K562 (cell line): ENCODE measurements at regions not wholly inside any gene's neighbourhood (a gene's known extent, or its start where the extent isn't known, plus 50 kb on each side); places are given as distances from the start of the nearest gene placed in this dataset.

Source experiments
- ATAC-seq: fragments of 200-7000 bp; cut with Tn5 transposase; 3 replicates; pipeline ENCODE4 v1.9.1; 2020; ENCODE audit warnings: moderate library complexity
- BruUV-seq: library from RNA; stranded (reverse); fragments of 400-500 nt; replicated peaks from 2 replicates; lab custom pipeline; 2021; lab: Mats Ljungman, UMichigan
- CTCF ChIA-PET: fragments of 300-600 bp; formaldehyde crosslinking; extraction: SDS; loops from one replicate; lab custom pipeline; 2021; ENCODE audit warnings: low intra/inter-chr PET ratio; lab: Yijun Ruan, JAX
- POLR2A ChIA-PET: fragments of 300-600, 350-650 bp; sonication (Branson Sonifier 250); formaldehyde crosslinking; extraction: SDS; loops from one replicate; lab custom pipeline; 2021; ENCODE audit warnings: antibody characterized with exemption, inconsistent platforms; lab: Yijun Ruan, JAX
- DNase-seq, 4 experiments: peaks; one replicate each; pipeline versions ENCODE4 v3.0.0 to v3.0.0-alpha.2; 2011 to 2018; ENCODE audit warnings: low spot score in 3 of 4, mixed read lengths in 3 of 4; ENCODE audit errors: extremely low read depth in 1 of 4
- FAIRE-seq: peaks from 2 replicates; lab custom pipeline; 2011; peaks lifted over from hg19 to GRCh38; lab: Jason Lieb, UNC
- H2AFZ ChIP-seq: 2 replicates; pipeline ENCODE4 v1.6.0; 2011; ENCODE audit warnings: low read depth, low read length, control low read depth, inconsistent platforms
- H3K27ac ChIP-seq: fragments of 200-600 bp; 3 replicates; pipeline ENCODE4 v1.8.0; 2011; ENCODE audit warnings: low read depth, mild to moderate bottlenecking, control low read depth, inconsistent platforms, low read length, moderate library complexity, mixed read lengths; ENCODE audit errors: extremely low read depth
- H3K27me3 ChIP-seq, 2 experiments: fragments of 300-600 bp in 1 of 2; 2 replicates in 1 of 2; 3 replicates in 1 of 2; pipeline versions ENCODE4 v1.6.0 to v1.8.0; 2011; ENCODE audit warnings: inconsistent platforms in 2 of 2, low read length in 2 of 2, mild to moderate bottlenecking in 1 of 2, mixed read lengths in 1 of 2, moderate library complexity in 1 of 2; ENCODE audit not compliant: control insufficient read depth in 2 of 2, insufficient read depth in 2 of 2
- H3K36me3 ChIP-seq: fragments of 300-600 bp; 3 replicates; pipeline ENCODE4 v1.8.0; 2011; ENCODE audit warnings: mild to moderate bottlenecking, low read length, inconsistent platforms; ENCODE audit not compliant: control insufficient read depth, insufficient read depth
- H3K4me1 ChIP-seq, 2 experiments: fragments of 200-600 bp in 1 of 2; replicated peaks in 1 of 2; 2 replicates in 1 of 2; 3 replicates in 1 of 2; pipeline versions ENCODE4 v1.5.1 to v1.8.0; 2011; ENCODE audit warnings: inconsistent platforms in 2 of 2, low read length in 2 of 2, mild to moderate bottlenecking in 1 of 2, mixed read lengths in 1 of 2, moderate library complexity in 1 of 2; ENCODE audit not compliant: control insufficient read depth in 2 of 2, insufficient read depth in 2 of 2
- H3K4me2 ChIP-seq: 2 replicates; pipeline ENCODE4 v1.6.1; 2011; ENCODE audit warnings: low read length, control low read depth, inconsistent platforms, mixed read lengths; ENCODE audit not compliant: insufficient read depth
- H3K4me3 ChIP-seq: fragments of 200-600 bp; sonication (generic), shearing (Covaris generic); 2 replicates; pipeline ENCODE4 v1.5.1; 2016; ENCODE audit warnings: control low read depth, inconsistent platforms
- H3K79me2 ChIP-seq: fragments of 200-600 bp; 3 replicates; pipeline ENCODE4 v1.8.0; 2011; ENCODE audit warnings: low read length, inconsistent platforms; ENCODE audit not compliant: control insufficient read depth, insufficient read depth
- H3K9ac ChIP-seq, 2 experiments: 2 replicates each; pipeline versions ENCODE4 v1.6.0 to v1.6.1; 2011; ENCODE audit warnings: low read depth in 2 of 2, low read length in 2 of 2, control low read depth in 1 of 2, inconsistent platforms in 1 of 2, mild to moderate bottlenecking in 1 of 2, mixed read lengths in 1 of 2; ENCODE audit not compliant: insufficient read depth in 1 of 2
- H3K9me1 ChIP-seq: one replicate; pipeline ENCODE4 v1.6.0; 2011; ENCODE audit warnings: inconsistent platforms, mild to moderate bottlenecking, low read length, moderate library complexity; ENCODE audit not compliant: control insufficient read depth, insufficient read depth
- H3K9me3 ChIP-seq: replicated peaks from 2 replicates; pipeline ENCODE4 v1.5.1; 2011; ENCODE audit warnings: low read depth, low read length, inconsistent platforms; ENCODE audit not compliant: control insufficient read depth, insufficient read depth
- H4K20me1 ChIP-seq: replicated peaks from 2 replicates; pipeline ENCODE4 v1.6.1; 2011; ENCODE audit warnings: low read length, inconsistent platforms, mixed read lengths; ENCODE audit not compliant: control insufficient read depth, insufficient read depth
- ESRRB ChIP-seq: fragments of 250-450 bp; sonication (Bioruptor Pico); IDR thresholded peaks from 2 replicates; pipeline ENCODE4 v1.5.0; 2020; ENCODE audit warnings: mild to moderate bottlenecking, moderate library complexity, borderline replicate concordance
- L3MBTL2 ChIP-seq: fragments of 450-650 bp; IDR thresholded peaks from 2 replicates; pipeline ENCODE4 v1.6.1; 2016; ENCODE audit warnings: mild to moderate bottlenecking, moderate library complexity
- WGBS: fragments of 100-300 bp; shearing (Covaris generic); methylation state at CpG from one replicate; pipeline ENCODE4 v1.1.6; 2016; ENCODE audit warnings: low coverage, mixed read lengths; ENCODE audit not compliant: insufficient coverage; ENCODE audit errors: missing lambda C conversion rate; 5-methylcytosine and 5-hydroxymethylcytosine counted together
- in situ Hi-C: fragments of 300-500 bp; cut with MboI; formaldehyde crosslinking; loops from 4 replicates; pipeline ENCODE4 v1.15.0; 2018; ENCODE audit warnings: inconsistent platforms, mixed read lengths
- intact Hi-C: fragments of 100-400 bp; cut with micrococcal nuclease; formaldehyde crosslinking; loops from 2 replicates; pipeline ENCODE4 v1.14.2; 2022
- TF ChIP-seq, protein P1 (sequence below), 2 experiments: IDR thresholded peaks; 2 replicates each; pipeline ENCODE4 v1.6.1; 2011; ENCODE audit warnings: borderline replicate concordance in 1 of 2, control low read depth in 1 of 2, low read depth in 1 of 2, low read length in 1 of 2, mild to moderate bottlenecking in 1 of 2, mixed read lengths in 1 of 2, moderate library complexity in 1 of 2; ENCODE audit not compliant: insufficient read depth in 1 of 2, insufficient read length in 1 of 2, poor library complexity in 1 of 2, severe bottlenecking in 1 of 2; ENCODE audit errors: extremely low read depth in 1 of 2
- TF ChIP-seq, protein P2 (sequence below): fragments of 450-650 bp; IDR thresholded peaks from 2 replicates; pipeline ENCODE4 v1.6.1; 2016; ENCODE audit warnings: mild to moderate bottlenecking, moderate library complexity

DNA sequence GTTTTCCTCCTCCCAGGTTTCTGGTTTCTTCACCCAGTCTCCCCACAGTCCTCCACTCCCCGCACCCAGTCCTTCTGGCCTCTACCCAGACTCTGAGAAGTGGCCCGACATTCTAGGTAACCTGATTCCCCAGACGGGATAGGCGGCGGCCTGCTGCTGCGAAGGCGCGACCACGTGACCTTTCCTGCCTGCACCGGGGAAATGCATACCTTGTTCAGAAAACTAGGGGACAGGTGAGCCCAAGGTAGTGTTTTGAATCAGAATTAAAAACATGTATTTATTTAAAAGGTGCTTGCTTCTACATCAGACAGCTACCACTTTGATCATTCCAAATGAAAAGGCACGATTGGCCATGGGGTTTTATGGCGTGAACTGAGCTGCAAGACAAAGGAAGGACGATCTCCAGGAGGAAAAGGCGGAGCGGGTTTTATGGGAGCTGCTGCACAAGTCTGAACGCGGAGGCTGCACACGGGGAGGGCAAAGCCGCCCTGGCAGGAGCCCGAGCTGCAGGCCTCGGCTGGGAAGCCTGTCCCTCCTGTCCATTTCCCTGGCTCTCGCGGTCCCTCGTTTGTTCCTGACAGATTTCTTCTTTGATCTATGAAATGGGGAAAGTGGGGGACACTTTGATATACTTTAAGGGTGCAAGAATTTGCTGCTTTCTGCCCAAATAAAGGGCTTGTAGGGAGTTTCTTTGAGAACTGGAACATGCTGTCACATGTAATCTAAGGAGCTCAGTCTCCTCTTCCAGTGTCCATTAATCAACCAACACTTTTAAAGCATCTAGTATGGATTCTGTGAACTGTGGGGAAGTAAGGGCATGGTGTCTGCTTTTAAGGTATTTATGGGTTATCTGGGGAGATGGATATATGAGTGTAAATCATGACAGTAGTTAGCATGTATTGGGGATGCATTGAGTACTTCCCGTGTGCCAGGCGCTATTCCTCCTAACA lies 150.9 kb downstream of the SPRY1 start:
- peak; percentile 86 for ATAC-seq
- TF ChIP-seq ESRRB: no peak
- TF ChIP-seq, protein P1, sequence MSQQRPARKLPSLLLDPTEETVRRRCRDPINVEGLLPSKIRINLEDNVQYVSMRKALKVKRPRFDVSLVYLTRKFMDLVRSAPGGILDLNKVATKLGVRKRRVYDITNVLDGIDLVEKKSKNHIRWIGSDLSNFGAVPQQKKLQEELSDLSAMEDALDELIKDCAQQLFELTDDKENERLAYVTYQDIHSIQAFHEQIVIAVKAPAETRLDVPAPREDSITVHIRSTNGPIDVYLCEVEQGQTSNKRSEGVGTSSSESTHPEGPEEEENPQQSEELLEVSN (IDR thresholded peaks at IDR 0.05; ENCODE audit: borderline replicate concordance in 1 of 2, extremely low read depth in 1 of 2, insufficient read depth in 1 of 2, insufficient read length in 1 of 2, low read depth in 1 of 2, low read length in 1 of 2, poor library complexity in 1 of 2, severe bottlenecking in 1 of 2): peak in 1 of 2 experiments; percentile 72
- TF ChIP-seq, protein P2, sequence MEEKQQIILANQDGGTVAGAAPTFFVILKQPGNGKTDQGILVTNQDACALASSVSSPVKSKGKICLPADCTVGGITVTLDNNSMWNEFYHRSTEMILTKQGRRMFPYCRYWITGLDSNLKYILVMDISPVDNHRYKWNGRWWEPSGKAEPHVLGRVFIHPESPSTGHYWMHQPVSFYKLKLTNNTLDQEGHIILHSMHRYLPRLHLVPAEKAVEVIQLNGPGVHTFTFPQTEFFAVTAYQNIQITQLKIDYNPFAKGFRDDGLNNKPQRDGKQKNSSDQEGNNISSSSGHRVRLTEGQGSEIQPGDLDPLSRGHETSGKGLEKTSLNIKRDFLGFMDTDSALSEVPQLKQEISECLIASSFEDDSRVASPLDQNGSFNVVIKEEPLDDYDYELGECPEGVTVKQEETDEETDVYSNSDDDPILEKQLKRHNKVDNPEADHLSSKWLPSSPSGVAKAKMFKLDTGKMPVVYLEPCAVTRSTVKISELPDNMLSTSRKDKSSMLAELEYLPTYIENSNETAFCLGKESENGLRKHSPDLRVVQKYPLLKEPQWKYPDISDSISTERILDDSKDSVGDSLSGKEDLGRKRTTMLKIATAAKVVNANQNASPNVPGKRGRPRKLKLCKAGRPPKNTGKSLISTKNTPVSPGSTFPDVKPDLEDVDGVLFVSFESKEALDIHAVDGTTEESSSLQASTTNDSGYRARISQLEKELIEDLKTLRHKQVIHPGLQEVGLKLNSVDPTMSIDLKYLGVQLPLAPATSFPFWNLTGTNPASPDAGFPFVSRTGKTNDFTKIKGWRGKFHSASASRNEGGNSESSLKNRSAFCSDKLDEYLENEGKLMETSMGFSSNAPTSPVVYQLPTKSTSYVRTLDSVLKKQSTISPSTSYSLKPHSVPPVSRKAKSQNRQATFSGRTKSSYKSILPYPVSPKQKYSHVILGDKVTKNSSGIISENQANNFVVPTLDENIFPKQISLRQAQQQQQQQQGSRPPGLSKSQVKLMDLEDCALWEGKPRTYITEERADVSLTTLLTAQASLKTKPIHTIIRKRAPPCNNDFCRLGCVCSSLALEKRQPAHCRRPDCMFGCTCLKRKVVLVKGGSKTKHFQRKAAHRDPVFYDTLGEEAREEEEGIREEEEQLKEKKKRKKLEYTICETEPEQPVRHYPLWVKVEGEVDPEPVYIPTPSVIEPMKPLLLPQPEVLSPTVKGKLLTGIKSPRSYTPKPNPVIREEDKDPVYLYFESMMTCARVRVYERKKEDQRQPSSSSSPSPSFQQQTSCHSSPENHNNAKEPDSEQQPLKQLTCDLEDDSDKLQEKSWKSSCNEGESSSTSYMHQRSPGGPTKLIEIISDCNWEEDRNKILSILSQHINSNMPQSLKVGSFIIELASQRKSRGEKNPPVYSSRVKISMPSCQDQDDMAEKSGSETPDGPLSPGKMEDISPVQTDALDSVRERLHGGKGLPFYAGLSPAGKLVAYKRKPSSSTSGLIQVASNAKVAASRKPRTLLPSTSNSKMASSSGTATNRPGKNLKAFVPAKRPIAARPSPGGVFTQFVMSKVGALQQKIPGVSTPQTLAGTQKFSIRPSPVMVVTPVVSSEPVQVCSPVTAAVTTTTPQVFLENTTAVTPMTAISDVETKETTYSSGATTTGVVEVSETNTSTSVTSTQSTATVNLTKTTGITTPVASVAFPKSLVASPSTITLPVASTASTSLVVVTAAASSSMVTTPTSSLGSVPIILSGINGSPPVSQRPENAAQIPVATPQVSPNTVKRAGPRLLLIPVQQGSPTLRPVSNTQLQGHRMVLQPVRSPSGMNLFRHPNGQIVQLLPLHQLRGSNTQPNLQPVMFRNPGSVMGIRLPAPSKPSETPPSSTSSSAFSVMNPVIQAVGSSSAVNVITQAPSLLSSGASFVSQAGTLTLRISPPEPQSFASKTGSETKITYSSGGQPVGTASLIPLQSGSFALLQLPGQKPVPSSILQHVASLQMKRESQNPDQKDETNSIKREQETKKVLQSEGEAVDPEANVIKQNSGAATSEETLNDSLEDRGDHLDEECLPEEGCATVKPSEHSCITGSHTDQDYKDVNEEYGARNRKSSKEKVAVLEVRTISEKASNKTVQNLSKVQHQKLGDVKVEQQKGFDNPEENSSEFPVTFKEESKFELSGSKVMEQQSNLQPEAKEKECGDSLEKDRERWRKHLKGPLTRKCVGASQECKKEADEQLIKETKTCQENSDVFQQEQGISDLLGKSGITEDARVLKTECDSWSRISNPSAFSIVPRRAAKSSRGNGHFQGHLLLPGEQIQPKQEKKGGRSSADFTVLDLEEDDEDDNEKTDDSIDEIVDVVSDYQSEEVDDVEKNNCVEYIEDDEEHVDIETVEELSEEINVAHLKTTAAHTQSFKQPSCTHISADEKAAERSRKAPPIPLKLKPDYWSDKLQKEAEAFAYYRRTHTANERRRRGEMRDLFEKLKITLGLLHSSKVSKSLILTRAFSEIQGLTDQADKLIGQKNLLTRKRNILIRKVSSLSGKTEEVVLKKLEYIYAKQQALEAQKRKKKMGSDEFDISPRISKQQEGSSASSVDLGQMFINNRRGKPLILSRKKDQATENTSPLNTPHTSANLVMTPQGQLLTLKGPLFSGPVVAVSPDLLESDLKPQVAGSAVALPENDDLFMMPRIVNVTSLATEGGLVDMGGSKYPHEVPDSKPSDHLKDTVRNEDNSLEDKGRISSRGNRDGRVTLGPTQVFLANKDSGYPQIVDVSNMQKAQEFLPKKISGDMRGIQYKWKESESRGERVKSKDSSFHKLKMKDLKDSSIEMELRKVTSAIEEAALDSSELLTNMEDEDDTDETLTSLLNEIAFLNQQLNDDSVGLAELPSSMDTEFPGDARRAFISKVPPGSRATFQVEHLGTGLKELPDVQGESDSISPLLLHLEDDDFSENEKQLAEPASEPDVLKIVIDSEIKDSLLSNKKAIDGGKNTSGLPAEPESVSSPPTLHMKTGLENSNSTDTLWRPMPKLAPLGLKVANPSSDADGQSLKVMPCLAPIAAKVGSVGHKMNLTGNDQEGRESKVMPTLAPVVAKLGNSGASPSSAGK: peak; percentile 58
- peak; percentile 64 for TF ChIP-seq L3MBTL2

More for the DNA sequence above, 150.9 kb downstream of the SPRY1 start:
- no TSS peak for BruUV-seq
- intact Hi-C loops: no loop called here
- Histone ChIP-seq H4K20me1 (no peaks in the 10 kb centered on the region), H3K79me2 (no peaks in the 10 kb centered on the region), H3K4me2 (peak overlapping the region; percentile 21), H2AFZ (peak overlapping the region; percentile 62; the same call in 1 of the 2 replicates), H3K4me1 (peaks cover 7 to 9% of the 10 kb centered on the region in 2 experiments; a peak in 3 of 5 replicates), H3K36me3 (no peaks in the 10 kb centered on the region), H3K9me1 (no peaks in the 10 kb centered on the region), H3K27me3 (peaks cover 0 to 14% of the 10 kb centered on the region in 2 experiments; a peak in 2 of 5 replicates), H3K9me3 (no peaks in the 10 kb centered on the region), H3K27ac (no peak overlapping the region), H3K9ac (no peak overlapping the region), H3K4me3 (no peak overlapping the region)
- DNase-seq: peak in 3 of 4 experiments; percentile 21 to 34 (median 29)
- FAIRE-seq: no peak
- in situ Hi-C loops: no loop called here
- 11% methylated on average over 26 of the region's 26 CpGs for WGBS
- CTCF ChIA-PET: no interaction called here
- POLR2A ChIA-PET: no interaction called here
